ENCODE measurements at regions not wholly inside any gene's neighbourhood (a gene's known extent, or its start where the extent isn't known, plus 50 kb on each side); places are given as distances from the start of the nearest gene placed in this dataset.

GRCh38 chr2:14257801-14258507 lies 374.6 kb upstream of the LRATD1 start:
- Histone ChIP-seq H3K4me1 (ENCODE audit: control insufficient read depth, insufficient read depth, low read length) (no peaks in the 10 kb centered on the region), H3K27me3 (ENCODE audit: control insufficient read depth, insufficient read depth, low read length) (no peaks in the 10 kb centered on the region), H3K36me3 (ENCODE audit: control insufficient read depth, insufficient read depth, low read length) (no peaks in the 10 kb centered on the region), H3K4me3 (ENCODE audit: low read depth in 2 of 2, low read length in 2 of 2) (no peak overlapping the region), H3K27ac (ENCODE audit: low read length) (no peak overlapping the region), H3K9me3 (ENCODE audit: control insufficient read depth, insufficient read depth, low read depth, low read length) (no peaks in the 10 kb centered on the region)
- DNase-seq (ENCODE audit: low read depth, low spot score) (no peak), ATAC-seq (no peak)
- BruUV-seq (replicated peaks), result no TSS peak
- intact Hi-C loops (cut with micrococcal nuclease; ENCODE audit: unreplicated experiment), result no loop called here
- no peak for TF ChIP-seq REST (IDR thresholded peaks at IDR 0.05; ENCODE audit: insufficient read depth in 1 of 2, low read depth in 2 of 2, low read length in 1 of 2)
- TF ChIP-seq POLR2AphosphoS5 (IDR thresholded peaks at IDR 0.05; ENCODE audit: low read depth, low read length), result no peak
- no peak for TF ChIP-seq CTCF (IDR thresholded peaks at IDR 0.05)
- no peak for TF ChIP-seq SIN3A (IDR thresholded peaks at IDR 0.05; ENCODE audit: borderline replicate concordance, insufficient read depth, low read depth, low read length)
- no peak for TF ChIP-seq TCF7L2 (IDR thresholded peaks at IDR 0.05; ENCODE audit: low read depth, low read length)
- ChIA-PET CTCF (no interaction called here), POLR2A (no interaction called here)
- in situ Hi-C loops (cut with HindIII; ENCODE audit: low pct_unique_long_range_greater_than_20kb, low sequenced_read_pairs), result no loop called here

- no peaks in the 10 kb centered on the region for H3K27me3 ChIP-seq (ENCODE audit: control insufficient read depth, insufficient read depth, low read length)
- ATAC-seq (no peak), DNase-seq (ENCODE audit: low read depth, low spot score) (no peak)
- TF ChIP-seq REST (IDR thresholded peaks at IDR 0.05; ENCODE audit: insufficient read depth in 1 of 2, low read depth in 2 of 2, low read length in 1 of 2) (no peak), SIN3A (IDR thresholded peaks at IDR 0.05; ENCODE audit: borderline replicate concordance, insufficient read depth, low read depth, low read length) (no peak), CTCF (IDR thresholded peaks at IDR 0.05) (no peak)
- H3K4me3 ChIP-seq (ENCODE audit: low read depth in 2 of 2, low read length in 2 of 2), result no peak overlapping the region
- ChIA-PET CTCF (no interaction called here), POLR2A (no interaction called here)
- in situ Hi-C loops (cut with HindIII; ENCODE audit: low pct_unique_long_range_greater_than_20kb, low sequenced_read_pairs) (no loop called here), intact Hi-C loops (cut with micrococcal nuclease; ENCODE audit: unreplicated experiment) (no loop called here)
- no peaks in the 10 kb centered on the region for H3K4me1 ChIP-seq (ENCODE audit: control insufficient read depth, insufficient read depth, low read length)
- no peak overlapping the region for H3K27ac ChIP-seq (ENCODE audit: low read length)
- no peaks in the 10 kb centered on the region for H3K36me3 ChIP-seq (ENCODE audit: control insufficient read depth, insufficient read depth, low read length)
- H3K9me3 ChIP-seq (ENCODE audit: control insufficient read depth, insufficient read depth, low read depth, low read length), result no peaks in the 10 kb centered on the region
- no TSS peak for BruUV-seq (replicated peaks)
Observed at GRCh38 chr2:14261771-14262170, 370.7 kb upstream of the LRATD1 start.

Measured in Panc1 (cell line).